HepG2 (cell line): ENCODE measurements at regions not wholly inside any gene's neighbourhood (a gene's known extent, or its start where the extent isn't known, plus 50 kb on each side); places are given as distances from the start of the nearest gene placed in this dataset.
A peak's percentile ranks its signal among the peaks of the same experiment; 100 is the strongest.

Source experiments
- ARID5B ChIP-seq: IDR thresholded peaks from 2 replicates; pipeline ENCODE4 v1.4.0; 2020; ENCODE audit warnings: mild to moderate bottlenecking, missing genetic modification reagents
- FOXJ3 ChIP-seq: sonication (generic); formaldehyde crosslinking; IDR thresholded peaks from 2 replicates; pipeline ENCODE4 v1.4.0; 2020; ENCODE audit warnings: missing genetic modification reagents, mild to moderate bottlenecking, borderline replicate concordance
- GATAD1 ChIP-seq: IDR thresholded peaks from 2 replicates; pipeline ENCODE4 v1.6.1; 2016; ENCODE audit warnings: missing genetic modification reagents, missing compliant biosample characterization
- MXD3 ChIP-seq: IDR thresholded peaks from 2 replicates; pipeline ENCODE4 v1.6.1; 2016; ENCODE audit warnings: mild to moderate bottlenecking, missing biosample characterization, missing genetic modification reagents
- NR2C2 ChIP-seq: sonication (generic); formaldehyde crosslinking; IDR thresholded peaks from 2 replicates; pipeline ENCODE4 v1.4.0; 2020; ENCODE audit warnings: missing genetic modification reagents, mild to moderate bottlenecking, moderate library complexity, borderline replicate concordance
- ZNF337 ChIP-seq: sonication (generic); formaldehyde crosslinking; IDR thresholded peaks from 2 replicates; pipeline ENCODE4 v1.5.1; 2020; ENCODE audit warnings: missing genetic modification reagents, low read depth, mild to moderate bottlenecking, borderline replicate concordance
- TF ChIP-seq, protein P1 (sequence below): sonication (generic); formaldehyde crosslinking; IDR thresholded peaks from 2 replicates; pipeline ENCODE4 v1.5.0; 2020; ENCODE audit warnings: missing genetic modification reagents
- TF ChIP-seq, protein P2 (sequence below): sonication (generic); formaldehyde crosslinking; IDR thresholded peaks from 2 replicates; pipeline ENCODE4 v1.4.0; 2020; ENCODE audit warnings: missing genetic modification reagents

- TF ChIP-seq MXD3 (CRISPR knock-in tag) (no peak), ARID5B (CRISPR knock-in tag) (0 out of 2 replicates have a peak, but pooled peaks have one; percentile 10), NR2C2 (CRISPR knock-in tag) (no peak), FOXJ3 (CRISPR knock-in tag) (no peak), ZNF337 (no peak), GATAD1 (no peak)
- TF ChIP-seq, protein P1, sequence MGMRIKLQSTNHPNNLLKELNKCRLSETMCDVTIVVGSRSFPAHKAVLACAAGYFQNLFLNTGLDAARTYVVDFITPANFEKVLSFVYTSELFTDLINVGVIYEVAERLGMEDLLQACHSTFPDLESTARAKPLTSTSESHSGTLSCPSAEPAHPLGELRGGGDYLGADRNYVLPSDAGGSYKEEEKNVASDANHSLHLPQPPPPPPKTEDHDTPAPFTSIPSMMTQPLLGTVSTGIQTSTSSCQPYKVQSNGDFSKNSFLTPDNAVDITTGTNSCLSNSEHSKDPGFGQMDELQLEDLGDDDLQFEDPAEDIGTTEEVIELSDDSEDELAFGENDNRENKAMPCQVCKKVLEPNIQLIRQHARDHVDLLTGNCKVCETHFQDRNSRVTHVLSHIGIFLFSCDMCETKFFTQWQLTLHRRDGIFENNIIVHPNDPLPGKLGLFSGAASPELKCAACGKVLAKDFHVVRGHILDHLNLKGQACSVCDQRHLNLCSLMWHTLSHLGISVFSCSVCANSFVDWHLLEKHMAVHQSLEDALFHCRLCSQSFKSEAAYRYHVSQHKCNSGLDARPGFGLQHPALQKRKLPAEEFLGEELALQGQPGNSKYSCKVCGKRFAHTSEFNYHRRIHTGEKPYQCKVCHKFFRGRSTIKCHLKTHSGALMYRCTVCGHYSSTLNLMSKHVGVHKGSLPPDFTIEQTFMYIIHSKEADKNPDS (CRISPR knock-in tag), result no peak
- TF ChIP-seq, protein P2, sequence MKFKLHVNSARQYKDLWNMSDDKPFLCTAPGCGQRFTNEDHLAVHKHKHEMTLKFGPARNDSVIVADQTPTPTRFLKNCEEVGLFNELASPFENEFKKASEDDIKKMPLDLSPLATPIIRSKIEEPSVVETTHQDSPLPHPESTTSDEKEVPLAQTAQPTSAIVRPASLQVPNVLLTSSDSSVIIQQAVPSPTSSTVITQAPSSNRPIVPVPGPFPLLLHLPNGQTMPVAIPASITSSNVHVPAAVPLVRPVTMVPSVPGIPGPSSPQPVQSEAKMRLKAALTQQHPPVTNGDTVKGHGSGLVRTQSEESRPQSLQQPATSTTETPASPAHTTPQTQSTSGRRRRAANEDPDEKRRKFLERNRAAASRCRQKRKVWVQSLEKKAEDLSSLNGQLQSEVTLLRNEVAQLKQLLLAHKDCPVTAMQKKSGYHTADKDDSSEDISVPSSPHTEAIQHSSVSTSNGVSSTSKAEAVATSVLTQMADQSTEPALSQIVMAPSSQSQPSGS, result no peak
Measured at GRCh38 chr2:17298453-17298852, 219.8 kb downstream of the RAD51AP2 start (continued).
